Testis (tissue), 2 donors: ENCODE measurements at regions not wholly inside any gene's neighbourhood (a gene's known extent, or its start where the extent isn't known, plus 50 kb on each side); places are given as distances from the start of the nearest gene placed in this dataset.

Experiments
- DNase-seq: peaks from one replicate; pipeline ENCODE4 v3.0.0-alpha.2; 2019
- H3K27ac ChIP-seq, 2 donors: fragments of 200-600 bp; sonication (generic); one replicate each; pipeline ENCODE4 v1.5.1; 2019
- H3K27me3 ChIP-seq: fragments of 200-600 bp; sonication (generic); one replicate; pipeline ENCODE4 v1.5.1; 2019
- H3K36me3 ChIP-seq: fragments of 200-600 bp; sonication (generic); one replicate; pipeline ENCODE4 v1.5.1; 2017; ENCODE audit warnings: low read depth; ENCODE audit errors: missing control alignments
- H3K4me1 ChIP-seq: fragments of 200-600 bp; sonication (generic); one replicate; pipeline ENCODE4 v1.5.1; 2019
- H3K4me3 ChIP-seq, 2 donors: fragments of 200-600 bp; sonication (generic); one replicate each; pipeline ENCODE4 v1.5.1; 2017 to 2019
- H3K9me3 ChIP-seq: fragments of 200-600 bp; sonication (generic); one replicate; pipeline ENCODE4 v1.5.1; 2017
- CTCF ChIP-seq, 3 experiments: fragments of 450-650 bp in 2 of 3; fragments of 200-600 bp in 1 of 3; sonication (generic) in 1 of 3; IDR thresholded peaks; one replicate each; pipeline ENCODE4 v1.5.1; 2016 to 2019; ENCODE audit warnings: antibody characterized with exemption in 3 of 3, mild to moderate bottlenecking in 2 of 3, moderate library complexity in 1 of 3
- POLR2A ChIP-seq: fragments of 450-650 bp; IDR thresholded peaks from one replicate; pipeline ENCODE4 v1.6.1; 2017; ENCODE audit warnings: antibody characterized with exemption, mild to moderate bottlenecking, moderate library complexity
- WGBS, 2 donors: methylation state at CpG; one replicate each; pipeline ENCODE4 v1.1.5; 2018; 5-methylcytosine and 5-hydroxymethylcytosine counted together
- intact Hi-C: fragments of 100-400 bp; cut with DNase I; formaldehyde crosslinking; loops from one replicate; pipeline ENCODE4 v1.15.1; 2023; ENCODE audit warnings: low total_unique reads

- no peaks in the 10 kb centered on the region for H3K27me3 ChIP-seq
- intact Hi-C loops, result no loop called here
- H3K4me1 ChIP-seq, result no peaks in the 10 kb centered on the region
- no peak overlapping the region for H3K27ac ChIP-seq
- H3K9me3 ChIP-seq, result no peaks in the 10 kb centered on the region
- TF ChIP-seq POLR2A (no peak), CTCF (IDR thresholded peaks at IDR 0.05) (no peak)
- no peak for DNase-seq
- WGBS, 2 donors, result 13 to 42% methylated on average over 8 of the region's 8 CpGs
- no peaks in the 10 kb centered on the region for H3K36me3 ChIP-seq
- peak overlapping the region in 1 of 2 donors; percentile 7 for H3K4me3 ChIP-seq
Observed at GRCh38 chr18:29002747-29003146, 825.8 kb upstream of the CDH2 start.

GRCh38 chr18:28999726-29000125 lies 822.8 kb upstream of the CDH2 start:
- H3K4me3 ChIP-seq, result no peak overlapping the region
- DNase-seq, result no peak
- intact Hi-C loops, result no loop called here
- H3K4me1 ChIP-seq, result no peaks in the 10 kb centered on the region
- 83 to 100% methylated on average over 1 of the region's 1 CpG for WGBS, 2 donors
- H3K27me3 ChIP-seq, result no peaks in the 10 kb centered on the region
- H3K27ac ChIP-seq, result no peak overlapping the region
- H3K9me3 ChIP-seq, result no peaks in the 10 kb centered on the region
- H3K36me3 ChIP-seq, result no peaks in the 10 kb centered on the region
- TF ChIP-seq POLR2A (no peak), CTCF (IDR thresholded peaks at IDR 0.05) (no peak)

- no peaks in the 10 kb centered on the region for H3K4me1 ChIP-seq
- no peak for TF ChIP-seq POLR2A
- no peak for TF ChIP-seq CTCF (IDR thresholded peaks at IDR 0.05)
- H3K4me3 ChIP-seq, result no peak overlapping the region
- H3K36me3 ChIP-seq, result no peaks in the 10 kb centered on the region
- H3K9me3 ChIP-seq, result no peaks in the 10 kb centered on the region
- no peak for DNase-seq
- H3K27me3 ChIP-seq, result no peaks in the 10 kb centered on the region
- no peak overlapping the region for H3K27ac ChIP-seq
- intact Hi-C loops, result no loop called here
Observed at GRCh38 chr18:28995319-28995718, 818.4 kb upstream of the CDH2 start.

GRCh38 chr18:28984731-28985130 lies 807.8 kb upstream of the CDH2 start:
- no peaks in the 10 kb centered on the region for H3K9me3 ChIP-seq
- intact Hi-C loops, result no loop called here
- H3K27me3 ChIP-seq, result no peaks in the 10 kb centered on the region
- no peaks in the 10 kb centered on the region for H3K36me3 ChIP-seq
- no peaks in the 10 kb centered on the region for H3K4me1 ChIP-seq
- H3K4me3 ChIP-seq, result no peak overlapping the region
- no peak overlapping the region for H3K27ac ChIP-seq
- WGBS, 2 donors, result 26% methylated on average over 1 of the region's 1 CpG
- no peak for DNase-seq
- TF ChIP-seq CTCF (IDR thresholded peaks at IDR 0.05), result no peak
- TF ChIP-seq POLR2A, result no peak

GRCh38 chr18:28974504-28974903 lies 797.6 kb upstream of the CDH2 start:
- Histone ChIP-seq H3K4me1 (no peaks in the 10 kb centered on the region), H3K4me3 (no peak overlapping the region), H3K36me3 (no peaks in the 10 kb centered on the region), H3K27ac (no peak overlapping the region), H3K27me3 (no peaks in the 10 kb centered on the region), H3K9me3 (no peaks in the 10 kb centered on the region)
- DNase-seq, result no peak
- WGBS, 2 donors, result 93 to 100% methylated on average over 1 of the region's 1 CpG
- intact Hi-C loops, result no loop called here
- TF ChIP-seq CTCF (IDR thresholded peaks at IDR 0.05), result no peak
- TF ChIP-seq POLR2A, result no peak
